Lower leg skin (tissue), 3 donors: ENCODE measurements at regions not wholly inside any gene's neighbourhood (a gene's known extent, or its start where the extent isn't known, plus 50 kb on each side); places are given as distances from the start of the nearest gene placed in this dataset.

Experiments
- POLR2A ChIP-seq, 2 donors: fragments of 450-650 bp; IDR thresholded peaks; one replicate each; pipeline ENCODE4 v1.6.1; 2016 to 2017; ENCODE audit warnings: antibody characterized with exemption in 2 of 2, mild to moderate bottlenecking in 1 of 2, moderate library complexity in 1 of 2
- TF ChIP-seq, protein P1 (sequence below), 3 donors: fragments of 450-650 bp; IDR thresholded peaks; one replicate each; pipeline ENCODE4 v1.5.1; 2016; ENCODE audit warnings: antibody characterized with exemption in 3 of 3, mild to moderate bottlenecking in 3 of 3, moderate library complexity in 2 of 3

DNA sequence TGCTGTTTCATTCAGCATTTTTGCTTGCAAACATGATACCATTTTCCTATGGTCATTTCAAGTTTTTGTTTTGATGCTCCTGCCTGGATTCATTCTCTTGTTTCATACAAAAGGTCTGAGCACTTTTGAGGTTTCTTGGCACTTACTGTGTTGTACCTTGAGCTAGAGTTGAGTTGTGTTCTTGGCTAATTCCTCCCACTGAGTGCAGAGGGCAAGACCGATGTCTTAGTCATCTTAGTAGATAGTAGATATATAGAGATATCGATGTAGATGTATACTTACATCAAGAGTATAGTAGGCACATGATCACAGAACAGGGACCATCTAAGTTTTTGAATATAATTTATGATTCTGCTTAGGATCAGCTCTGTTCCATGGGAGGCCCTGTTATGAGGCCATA is 366.6 kb downstream of the OSTF1 start:
- TF ChIP-seq POLR2A (IDR thresholded peaks at IDR 0.05): no peak
- TF ChIP-seq, protein P1, sequence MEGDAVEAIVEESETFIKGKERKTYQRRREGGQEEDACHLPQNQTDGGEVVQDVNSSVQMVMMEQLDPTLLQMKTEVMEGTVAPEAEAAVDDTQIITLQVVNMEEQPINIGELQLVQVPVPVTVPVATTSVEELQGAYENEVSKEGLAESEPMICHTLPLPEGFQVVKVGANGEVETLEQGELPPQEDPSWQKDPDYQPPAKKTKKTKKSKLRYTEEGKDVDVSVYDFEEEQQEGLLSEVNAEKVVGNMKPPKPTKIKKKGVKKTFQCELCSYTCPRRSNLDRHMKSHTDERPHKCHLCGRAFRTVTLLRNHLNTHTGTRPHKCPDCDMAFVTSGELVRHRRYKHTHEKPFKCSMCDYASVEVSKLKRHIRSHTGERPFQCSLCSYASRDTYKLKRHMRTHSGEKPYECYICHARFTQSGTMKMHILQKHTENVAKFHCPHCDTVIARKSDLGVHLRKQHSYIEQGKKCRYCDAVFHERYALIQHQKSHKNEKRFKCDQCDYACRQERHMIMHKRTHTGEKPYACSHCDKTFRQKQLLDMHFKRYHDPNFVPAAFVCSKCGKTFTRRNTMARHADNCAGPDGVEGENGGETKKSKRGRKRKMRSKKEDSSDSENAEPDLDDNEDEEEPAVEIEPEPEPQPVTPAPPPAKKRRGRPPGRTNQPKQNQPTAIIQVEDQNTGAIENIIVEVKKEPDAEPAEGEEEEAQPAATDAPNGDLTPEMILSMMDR (IDR thresholded peaks at IDR 0.05): no peak
